ENCODE measurements at regions not wholly inside any gene's neighbourhood (a gene's known extent, or its start where the extent isn't known, plus 50 kb on each side); places are given as distances from the start of the nearest gene placed in this dataset.

DNA sequence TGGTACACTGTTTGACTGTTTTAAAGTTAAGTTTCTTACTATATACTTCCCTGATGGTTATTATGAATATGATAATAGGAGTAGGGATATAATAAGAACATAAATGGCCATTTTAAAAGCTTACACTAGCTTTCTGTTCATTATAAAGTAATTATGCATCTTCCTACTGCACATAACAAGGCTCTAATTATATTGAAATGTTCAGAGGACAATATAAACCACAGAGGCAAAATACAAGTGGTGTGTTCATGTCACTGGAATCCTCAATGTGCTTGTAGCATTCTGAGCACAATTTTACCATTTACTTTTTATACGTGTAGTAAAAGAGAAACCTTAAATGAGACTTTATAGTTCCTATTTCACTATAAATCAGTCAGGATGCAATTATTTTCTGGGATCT, 268.3 kb downstream of the TMA16 start:
- DNase-seq (ENCODE audit: low read depth in 3 of 3), result no peak

- DNase-seq (ENCODE audit: low read depth in 3 of 3), result no peak
These were observed 270.1 kb downstream of the TMA16 start for GRCh38 chr4:163764569-163764968.

GRCh38 chr4:163768014-163768413, 273.5 kb downstream of the TMA16 start:
- no peak for DNase-seq (ENCODE audit: low read depth in 3 of 3)

- no peak for DNase-seq (ENCODE audit: low read depth in 3 of 3)
These were observed 277.7 kb downstream of the TMA16 start for GRCh38 chr4:163772238-163772637.

- no peak for DNase-seq (ENCODE audit: low read depth in 3 of 3)
These were observed 279.4 kb downstream of the TMA16 start for GRCh38 chr4:163773940-163774339.

DNA sequence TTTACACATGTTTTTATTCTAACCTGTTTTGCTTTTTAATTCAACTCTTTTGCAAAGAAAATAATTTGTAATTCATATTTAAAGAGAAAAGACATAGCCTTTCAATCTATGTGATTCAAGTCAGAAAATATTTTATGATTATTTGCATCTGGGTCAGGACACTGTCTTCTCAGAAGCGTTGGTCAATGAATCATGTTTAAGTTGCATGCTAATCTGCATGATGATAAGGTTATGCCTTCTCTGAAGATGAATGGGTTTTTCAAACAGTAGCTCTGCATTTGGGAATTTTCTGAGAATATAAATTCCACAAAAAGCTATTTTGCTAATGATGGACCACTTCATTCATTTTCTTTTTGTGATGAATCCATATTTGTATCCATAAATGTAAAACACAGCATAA, 282.5 kb downstream of the TMA16 start:
- DNase-seq (ENCODE audit: low read depth in 3 of 3), result no peak

GRCh38 chr4:163781726-163782125, 287.2 kb downstream of the TMA16 start:
- no peak for DNase-seq (ENCODE audit: low read depth in 3 of 3)

- no peak for DNase-seq (ENCODE audit: low read depth in 3 of 3)
These were observed 295.7 kb downstream of the TMA16 start for GRCh38 chr4:163790231-163790630.

DNA sequence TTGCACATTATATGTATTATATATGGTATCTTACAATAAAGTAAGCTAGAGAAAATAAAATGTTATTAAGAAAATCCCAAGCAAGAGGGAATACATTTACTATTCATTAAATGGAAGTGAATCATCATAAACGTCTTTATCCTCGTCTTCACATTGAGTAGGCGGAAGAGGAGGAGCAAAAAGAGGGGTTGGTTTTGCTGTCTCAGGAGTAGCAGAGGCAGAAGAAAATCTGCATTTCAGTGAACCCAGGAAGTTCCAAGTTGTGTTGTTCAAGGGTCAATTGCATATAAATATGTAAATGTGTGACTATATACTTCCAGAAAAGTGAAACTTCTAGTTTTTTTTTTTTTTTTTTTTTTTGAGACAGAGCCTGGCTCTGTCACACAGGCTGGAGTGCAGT, 301.4 kb downstream of the TMA16 start:
- DNase-seq (ENCODE audit: low read depth in 3 of 3), result no peak

GRCh38 chr4:163804001-163804400, 309.5 kb downstream of the TMA16 start:
- DNase-seq (ENCODE audit: low read depth in 3 of 3), result no peak

GRCh38 chr4:163806653-163807052, 312.2 kb downstream of the TMA16 start:
- no peak for DNase-seq (ENCODE audit: low read depth in 3 of 3)

GRCh38 chr4:163808011-163808410, 313.5 kb downstream of the TMA16 start:
- no peak for DNase-seq (ENCODE audit: low read depth in 3 of 3)

DNA sequence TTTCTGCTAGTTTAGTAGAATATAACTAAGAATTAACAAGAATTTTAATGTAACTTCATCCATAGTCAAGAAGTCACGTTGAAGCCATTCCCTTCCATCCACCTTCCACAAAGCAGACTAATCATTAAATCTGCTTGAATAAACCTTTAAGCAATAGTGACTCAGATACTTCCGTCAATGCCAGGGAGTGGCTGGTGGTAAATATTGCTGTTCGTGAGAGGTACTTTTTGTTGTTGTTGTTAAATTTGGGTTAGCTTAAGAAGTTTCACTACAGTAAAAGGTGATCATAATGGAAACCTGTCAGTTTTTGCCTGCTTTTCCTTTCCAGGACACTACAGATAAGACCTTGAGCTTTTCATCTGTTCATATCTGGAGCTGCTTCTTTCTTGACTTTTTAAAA, 316.3 kb downstream of the TMA16 start:
- DNase-seq (ENCODE audit: low read depth in 3 of 3), result no peak

- no peak for DNase-seq (ENCODE audit: low read depth in 3 of 3)
These were observed 321.3 kb downstream of the TMA16 start for GRCh38 chr4:163815776-163816175.

- no peak for DNase-seq (ENCODE audit: low read depth in 3 of 3)
These were observed 322.0 kb downstream of the TMA16 start for GRCh38 chr4:163816494-163816893.

GRCh38 chr4:163818673-163819072, 324.2 kb downstream of the TMA16 start:
- no peak for DNase-seq (ENCODE audit: low read depth in 3 of 3)

DNA sequence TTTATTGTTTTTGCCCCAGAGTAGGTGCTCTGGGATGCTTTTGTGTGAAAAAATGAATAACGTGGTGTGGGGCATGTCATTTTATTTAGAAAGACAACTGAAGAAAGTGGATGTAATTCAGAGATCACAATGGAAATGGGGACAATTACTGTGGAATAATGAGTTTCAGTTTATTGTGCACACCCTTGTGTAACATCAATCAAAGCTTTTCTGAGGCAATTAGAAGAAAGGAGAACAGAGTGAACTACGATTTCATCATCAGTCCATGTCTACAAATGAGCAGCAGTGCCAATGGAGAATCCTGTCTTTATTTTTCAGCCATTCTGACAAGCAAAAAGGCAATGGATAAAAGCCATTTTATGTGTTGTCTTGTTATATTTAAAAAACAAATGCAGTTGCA, 339.2 kb downstream of the TMA16 start:
- DNase-seq (ENCODE audit: low read depth in 3 of 3), result no peak

DNA sequence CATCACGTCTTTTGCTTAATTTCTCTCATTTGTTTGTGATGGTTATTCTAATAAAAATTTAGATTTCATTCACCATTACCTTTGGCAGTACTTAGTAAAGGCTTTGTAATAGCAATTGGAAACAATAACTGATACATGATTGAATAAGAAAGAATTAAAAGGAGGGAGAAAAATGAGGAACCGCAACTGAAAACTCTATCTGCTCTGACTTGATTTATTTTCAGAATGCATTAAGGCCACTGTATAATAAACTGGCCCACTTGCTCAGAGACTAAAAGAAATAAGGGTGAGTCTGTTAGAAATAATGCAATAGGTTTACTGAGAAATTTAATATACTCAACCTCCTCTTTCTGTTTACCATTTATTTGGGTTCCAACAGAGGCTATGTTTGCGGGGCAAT, 351.5 kb downstream of the TMA16 start:
- no peak for DNase-seq (ENCODE audit: low read depth in 3 of 3)

DNA sequence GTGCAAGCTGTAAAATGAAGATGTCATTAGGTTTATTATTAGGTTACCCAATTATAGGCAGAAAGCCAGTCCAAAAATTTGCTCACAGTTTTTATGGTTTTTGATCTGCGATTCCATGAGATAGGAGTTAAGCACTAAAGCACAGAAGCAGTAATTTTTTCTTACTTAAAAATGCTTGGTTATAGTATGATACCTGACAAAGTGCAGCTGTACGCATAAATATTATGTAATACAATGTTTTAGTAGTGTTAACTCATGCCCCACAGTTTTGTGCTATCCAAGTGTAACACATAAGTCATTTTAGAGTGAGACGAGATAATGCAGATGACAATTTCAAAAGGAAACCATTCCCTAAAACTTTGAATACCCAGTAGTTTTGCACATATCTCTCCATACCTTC, 357.8 kb downstream of the TMA16 start:
- DNase-seq (ENCODE audit: low read depth in 3 of 3), result no peak

- DNase-seq (ENCODE audit: low read depth in 3 of 3), result no peak
These were observed 363.4 kb downstream of the TMA16 start for GRCh38 chr4:163857903-163858302.

DNA sequence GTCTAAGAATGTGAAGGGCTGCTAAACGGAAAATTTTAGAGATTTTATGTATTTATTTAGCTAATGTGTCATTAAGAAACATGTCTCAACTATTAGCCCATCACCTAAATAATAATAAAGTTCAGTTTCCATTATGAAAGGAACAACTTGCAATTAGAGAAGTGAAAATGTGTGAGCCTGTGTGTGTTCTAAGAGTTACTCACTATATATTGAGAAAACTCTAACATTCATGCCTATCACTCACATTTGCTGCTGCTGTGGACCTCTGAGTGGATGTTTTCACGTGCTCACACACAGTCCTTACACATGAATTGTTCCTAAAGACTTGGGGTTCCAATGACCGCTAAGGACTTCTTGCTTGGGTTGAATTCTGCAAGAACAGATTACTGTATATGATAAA, 364.0 kb downstream of the TMA16 start:
- DNase-seq (ENCODE audit: low read depth in 3 of 3), result no peak

DNA sequence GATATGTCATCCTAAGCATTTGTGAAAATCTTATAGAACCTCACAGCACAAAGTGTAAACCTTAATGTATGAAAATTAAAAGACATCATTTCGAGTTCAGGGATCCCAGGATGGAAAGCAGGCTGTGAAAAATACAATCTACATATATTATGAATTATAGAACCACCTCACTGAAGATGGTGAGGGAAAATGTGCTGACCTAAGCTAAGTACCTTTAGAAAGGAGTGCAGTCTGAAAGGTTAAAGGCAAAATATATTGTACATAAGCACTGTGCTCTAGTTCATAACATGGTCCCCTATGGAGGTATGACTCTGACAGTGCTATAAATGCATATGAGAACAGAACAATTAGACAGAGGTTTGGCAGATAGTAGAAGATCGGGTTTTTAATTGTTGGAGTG, 368.6 kb downstream of the TMA16 start:
- no peak for DNase-seq (ENCODE audit: low read depth in 3 of 3)

GRCh38 chr4:163865010-163865409, 370.5 kb downstream of the TMA16 start:
- DNase-seq (ENCODE audit: low read depth in 3 of 3), result no peak

GRCh38 chr4:163866728-163867315, 372.3 kb downstream of the TMA16 start:
- no peak for DNase-seq (ENCODE audit: low read depth in 3 of 3)

DNA sequence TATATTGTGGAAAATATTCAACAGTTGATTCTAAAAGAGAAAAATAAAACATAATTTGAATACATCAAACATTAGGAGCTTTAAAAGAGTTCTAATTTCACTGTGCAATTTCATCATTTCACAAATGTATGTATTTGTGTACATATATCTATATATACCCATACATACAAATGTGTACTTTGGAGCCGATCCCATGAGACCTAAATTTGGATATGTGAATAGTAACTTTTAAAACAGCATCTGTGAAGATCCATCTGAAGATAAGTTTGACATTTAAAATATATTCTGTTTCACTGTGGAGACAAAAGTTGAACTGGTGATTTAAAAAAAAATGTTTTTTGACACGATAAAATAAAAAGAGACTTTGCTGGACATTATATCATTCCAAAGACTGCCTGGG, 374.0 kb downstream of the TMA16 start:
- no peak for DNase-seq (ENCODE audit: low read depth in 3 of 3)

Measured in stimulated activated CD4-positive, alpha-beta T cell treated with anti-CD3 and anti-CD28 coated beads, TNF-alpha, amount 100 ng/mL, for 48 hours (primary cell).